ENCODE measurements at regions not wholly inside any gene's neighbourhood (a gene's known extent, or its start where the extent isn't known, plus 50 kb on each side); places are given as distances from the start of the nearest gene placed in this dataset.
"Not testable (repeated sequence)": the region's sequence is repeated elsewhere in the genome, so short reads cannot be mapped to it uniquely, and the experiment has no call there.

- Histone ChIP-seq H3K4me3 (ENCODE audit: severe bottlenecking) (no peak overlapping the region), H3K27ac (ENCODE audit: poor library complexity, severe bottlenecking) (no peak overlapping the region), H3K36me3 (ENCODE audit: low read depth) (no peaks in the 10 kb centered on the region), H3K4me1 (ENCODE audit: insufficient read depth, poor library complexity, severe bottlenecking) (no peaks in the 10 kb centered on the region), H3K27me3 (ENCODE audit: insufficient read depth, poor library complexity, severe bottlenecking) (no peaks in the 10 kb centered on the region), H3K9me3 (ENCODE audit: severe bottlenecking) (no peaks in the 10 kb centered on the region)
- no peak for TF ChIP-seq CTCF (IDR thresholded peaks at IDR 0.05; ENCODE audit: poor library complexity, severe bottlenecking)
- no peak for ATAC-seq (ENCODE audit: low read depth)
- no peak for DNase-seq (ENCODE audit: low spot score)
These were observed 78.4 kb downstream of the NAPG start for GRCh38 chr18:10604182-10604581.

- ATAC-seq (ENCODE audit: low read depth); H3K27ac ChIP-seq (ENCODE audit: poor library complexity, severe bottlenecking); H3K27me3 ChIP-seq (ENCODE audit: insufficient read depth, poor library complexity, severe bottlenecking); H3K9me3 ChIP-seq (ENCODE audit: severe bottlenecking); H3K36me3 ChIP-seq (ENCODE audit: low read depth); H3K4me3 ChIP-seq (ENCODE audit: severe bottlenecking); DNase-seq (ENCODE audit: low spot score); H3K4me1 ChIP-seq (ENCODE audit: insufficient read depth, poor library complexity, severe bottlenecking): not testable (repeated sequence)
These were observed 81.1 kb downstream of the NAPG start for GRCh38 chr18:10606881-10607280.

GRCh38 chr18:10607332-10608248 lies 81.8 kb downstream of the NAPG start:
- not testable (repeated sequence) for H3K9me3 ChIP-seq (ENCODE audit: severe bottlenecking); DNase-seq (ENCODE audit: low spot score); H3K4me1 ChIP-seq (ENCODE audit: insufficient read depth, poor library complexity, severe bottlenecking); H3K36me3 ChIP-seq (ENCODE audit: low read depth); H3K27me3 ChIP-seq (ENCODE audit: insufficient read depth, poor library complexity, severe bottlenecking); H3K27ac ChIP-seq (ENCODE audit: poor library complexity, severe bottlenecking); H3K4me3 ChIP-seq (ENCODE audit: severe bottlenecking)
- peak; percentile 59 for ATAC-seq (ENCODE audit: low read depth)

GRCh38 chr18:10608450-10608849 lies 82.6 kb downstream of the NAPG start:
- not testable (repeated sequence) for H3K36me3 ChIP-seq (ENCODE audit: low read depth); H3K9me3 ChIP-seq (ENCODE audit: severe bottlenecking); H3K27me3 ChIP-seq (ENCODE audit: insufficient read depth, poor library complexity, severe bottlenecking); H3K4me1 ChIP-seq (ENCODE audit: insufficient read depth, poor library complexity, severe bottlenecking); ATAC-seq (ENCODE audit: low read depth); H3K4me3 ChIP-seq (ENCODE audit: severe bottlenecking); DNase-seq (ENCODE audit: low spot score); H3K27ac ChIP-seq (ENCODE audit: poor library complexity, severe bottlenecking)

- not testable (repeated sequence) for H3K27me3 ChIP-seq (ENCODE audit: insufficient read depth, poor library complexity, severe bottlenecking); H3K4me1 ChIP-seq (ENCODE audit: insufficient read depth, poor library complexity, severe bottlenecking); ATAC-seq (ENCODE audit: low read depth); H3K9me3 ChIP-seq (ENCODE audit: severe bottlenecking); H3K4me3 ChIP-seq (ENCODE audit: severe bottlenecking); H3K27ac ChIP-seq (ENCODE audit: poor library complexity, severe bottlenecking); H3K36me3 ChIP-seq (ENCODE audit: low read depth); DNase-seq (ENCODE audit: low spot score)
These were observed 83.2 kb downstream of the NAPG start for GRCh38 chr18:10609046-10609445.

GRCh38 chr18:10613226-10613625 lies 87.4 kb downstream of the NAPG start:
- H3K4me3 ChIP-seq (ENCODE audit: severe bottlenecking); ATAC-seq (ENCODE audit: low read depth); H3K9me3 ChIP-seq (ENCODE audit: severe bottlenecking); DNase-seq (ENCODE audit: low spot score); H3K36me3 ChIP-seq (ENCODE audit: low read depth); H3K27me3 ChIP-seq (ENCODE audit: insufficient read depth, poor library complexity, severe bottlenecking); H3K27ac ChIP-seq (ENCODE audit: poor library complexity, severe bottlenecking); H3K4me1 ChIP-seq (ENCODE audit: insufficient read depth, poor library complexity, severe bottlenecking): not testable (repeated sequence)

- H3K4me3 ChIP-seq (ENCODE audit: severe bottlenecking); H3K27me3 ChIP-seq (ENCODE audit: insufficient read depth, poor library complexity, severe bottlenecking); H3K27ac ChIP-seq (ENCODE audit: poor library complexity, severe bottlenecking); H3K9me3 ChIP-seq (ENCODE audit: severe bottlenecking); H3K4me1 ChIP-seq (ENCODE audit: insufficient read depth, poor library complexity, severe bottlenecking); DNase-seq (ENCODE audit: low spot score); H3K36me3 ChIP-seq (ENCODE audit: low read depth): not testable (repeated sequence)
- peak; percentile 51; the same call in 2 of the 3 replicates for ATAC-seq (ENCODE audit: low read depth)
These were observed 90.9 kb downstream of the NAPG start for GRCh38 chr18:10616714-10617113.

GRCh38 chr18:10618797-10619196 lies 93.0 kb downstream of the NAPG start:
- not testable (repeated sequence) for DNase-seq (ENCODE audit: low spot score); H3K36me3 ChIP-seq (ENCODE audit: low read depth); H3K27me3 ChIP-seq (ENCODE audit: insufficient read depth, poor library complexity, severe bottlenecking); H3K4me1 ChIP-seq (ENCODE audit: insufficient read depth, poor library complexity, severe bottlenecking); H3K4me3 ChIP-seq (ENCODE audit: severe bottlenecking); H3K9me3 ChIP-seq (ENCODE audit: severe bottlenecking); ATAC-seq (ENCODE audit: low read depth); H3K27ac ChIP-seq (ENCODE audit: poor library complexity, severe bottlenecking)

- DNase-seq (ENCODE audit: low spot score); H3K9me3 ChIP-seq (ENCODE audit: severe bottlenecking); H3K27ac ChIP-seq (ENCODE audit: poor library complexity, severe bottlenecking); H3K4me1 ChIP-seq (ENCODE audit: insufficient read depth, poor library complexity, severe bottlenecking); H3K4me3 ChIP-seq (ENCODE audit: severe bottlenecking); ATAC-seq (ENCODE audit: low read depth); H3K36me3 ChIP-seq (ENCODE audit: low read depth); H3K27me3 ChIP-seq (ENCODE audit: insufficient read depth, poor library complexity, severe bottlenecking): not testable (repeated sequence)
These were observed 93.5 kb downstream of the NAPG start for GRCh38 chr18:10619280-10619679.

GRCh38 chr18:10619833-10620232 lies 94.0 kb downstream of the NAPG start:
- not testable (repeated sequence) for DNase-seq (ENCODE audit: low spot score); H3K36me3 ChIP-seq (ENCODE audit: low read depth); H3K4me1 ChIP-seq (ENCODE audit: insufficient read depth, poor library complexity, severe bottlenecking); ATAC-seq (ENCODE audit: low read depth); H3K27me3 ChIP-seq (ENCODE audit: insufficient read depth, poor library complexity, severe bottlenecking); H3K9me3 ChIP-seq (ENCODE audit: severe bottlenecking); H3K4me3 ChIP-seq (ENCODE audit: severe bottlenecking); H3K27ac ChIP-seq (ENCODE audit: poor library complexity, severe bottlenecking)
